H1 (cell line): ENCODE measurements at regions not wholly inside any gene's neighbourhood (a gene's known extent, or its start where the extent isn't known, plus 50 kb on each side); places are given as distances from the start of the nearest gene placed in this dataset.

Experiments
- CTCF ChIP-seq, 3 experiments: IDR thresholded peaks; 1 replicate in 2 of 3; 2 replicates in 1 of 3; pipeline versions ENCODE4 v1.5.1 to v1.6.1; 2011; ENCODE audit warnings: low read length in 3 of 3, mild to moderate bottlenecking in 3 of 3, inconsistent platforms in 2 of 3, low read depth in 1 of 3, moderate library complexity in 1 of 3; ENCODE audit not compliant: insufficient read depth in 1 of 3; ENCODE audit errors: control extremely low read depth in 1 of 3
- GABPA ChIP-seq: IDR thresholded peaks from 2 replicates; pipeline ENCODE4 v1.6.1; 2011; ENCODE audit warnings: mild to moderate bottlenecking, low read length, moderate library complexity, borderline replicate concordance; ENCODE audit not compliant: insufficient read depth
- POLR2AphosphoS5 ChIP-seq: IDR thresholded peaks from 2 replicates; pipeline ENCODE4 v1.6.1; 2011; ENCODE audit warnings: low read depth, low read length
- RNF2 ChIP-seq: fragments of 200-900, 300-1000 bp; sonication (generic); IDR thresholded peaks from 2 replicates; pipeline ENCODE4 v1.7.1; 2016; ENCODE audit warnings: borderline replicate concordance, low read depth, mild to moderate bottlenecking, antibody characterized with exemption, low read length; ENCODE audit not compliant: poor library complexity, severe bottlenecking; ENCODE audit errors: missing control alignments
- RXRA ChIP-seq: IDR thresholded peaks from 2 replicates; pipeline ENCODE4 v1.6.1; 2011; ENCODE audit warnings: low read depth, mild to moderate bottlenecking, low read length, moderate library complexity; ENCODE audit not compliant: insufficient read depth
- SIN3A ChIP-seq, 2 experiments: IDR thresholded peaks in 1 of 2; conservative IDR thresholded peaks in 1 of 2; 2 replicates each; pipeline ENCODE4 v1.6.1; 2011 to 2012; ENCODE audit warnings: low read length in 2 of 2, improper control_type of control experiment in 1 of 2, low read depth in 1 of 2, mild to moderate bottlenecking in 1 of 2
- SIRT6 ChIP-seq: IDR thresholded peaks from one replicate; pipeline ENCODE4 v1.7.1; 2012; ENCODE audit warnings: low read length, inconsistent platforms
- SUZ12 ChIP-seq: fragments of 200-600 bp; sonication (generic); IDR thresholded peaks from 2 replicates; pipeline ENCODE4 v1.6.1; 2012; ENCODE audit warnings: mild to moderate bottlenecking, inconsistent platforms, low read length, moderate library complexity, mixed read lengths
- TAF1 ChIP-seq: IDR thresholded peaks from 2 replicates; pipeline ENCODE4 v1.6.1; 2011; ENCODE audit warnings: mild to moderate bottlenecking, low read depth, low read length

DNA sequence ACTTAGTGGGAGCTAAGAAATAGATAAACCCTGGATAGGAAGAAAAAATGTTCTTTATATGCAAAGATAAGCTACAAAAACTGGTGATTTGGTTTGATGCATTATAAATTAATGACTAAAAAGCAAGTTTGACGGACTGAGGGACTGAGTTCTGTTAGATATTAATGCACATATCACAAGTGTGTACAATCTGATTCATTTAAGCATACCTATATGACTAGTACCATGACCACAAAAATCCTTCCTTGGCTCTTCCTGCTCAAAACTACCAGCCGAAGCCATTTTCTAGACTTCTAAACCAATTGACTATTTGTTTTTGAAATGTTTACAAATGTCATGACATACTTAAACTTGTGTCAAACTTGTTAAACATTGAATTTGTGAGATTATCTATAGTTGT lies 374.5 kb upstream of the MON1B start:
- TF ChIP-seq TAF1 (no peak), GABPA (no peak), RNF2 (no peak), SUZ12 (no peak), CTCF (IDR thresholded peaks at IDR 0.05; ENCODE audit: control extremely low read depth in 1 of 3, insufficient read depth in 1 of 3, low read depth in 1 of 3, low read length in 3 of 3) (no peak), RXRA (no peak), POLR2AphosphoS5 (no peak), SIN3A (conservative IDR thresholded peaks at IDR 0.05 in 1 of 2, IDR thresholded peaks at IDR 0.05 in 1 of 2; ENCODE audit: low read depth in 1 of 2, low read length in 2 of 2) (no peak), SIRT6 (no peak)
